BJ (cell line): ENCODE measurements at regions not wholly inside any gene's neighbourhood (a gene's known extent, or its start where the extent isn't known, plus 50 kb on each side); places are given as distances from the start of the nearest gene placed in this dataset.

Experiments used
- CTCF ChIA-PET: fragments of 350-600 bp; formaldehyde crosslinking; extraction: SDS; loops from one replicate; lab custom pipeline; 2021; ENCODE audit warnings: antibody characterized with exemption, inconsistent platforms; lab: Yijun Ruan, JAX
- POLR2A ChIA-PET: fragments of 300-600 bp; sonication (Branson Sonifier 250); formaldehyde crosslinking; extraction: SDS; loops from one replicate; lab custom pipeline; 2021; ENCODE audit warnings: antibody characterized with exemption; lab: Charles Lee
- DNase-seq: peaks from one replicate; pipeline ENCODE4 v3.0.0-alpha.2; 2011; ENCODE audit warnings: low read depth
- H3K27me3 ChIP-seq: 2 replicates; pipeline ENCODE4 v1.6.0; 2011; ENCODE audit warnings: low read length; ENCODE audit not compliant: control insufficient read depth, insufficient read depth
- H3K36me3 ChIP-seq: 2 replicates; pipeline ENCODE4 v1.5.1; 2011; ENCODE audit warnings: low read length; ENCODE audit not compliant: control insufficient read depth, insufficient read depth
- H3K4me3 ChIP-seq: 2 replicates; pipeline ENCODE4 v1.5.1; 2011; ENCODE audit warnings: low read depth, mild to moderate bottlenecking, control low read depth, low read length
- CTCF ChIP-seq: IDR thresholded peaks from 2 replicates; pipeline ENCODE4 v1.5.1; 2011; ENCODE audit warnings: low read depth, mild to moderate bottlenecking, control low read depth, inconsistent platforms, low read length, moderate library complexity; ENCODE audit not compliant: insufficient read depth

DNA sequence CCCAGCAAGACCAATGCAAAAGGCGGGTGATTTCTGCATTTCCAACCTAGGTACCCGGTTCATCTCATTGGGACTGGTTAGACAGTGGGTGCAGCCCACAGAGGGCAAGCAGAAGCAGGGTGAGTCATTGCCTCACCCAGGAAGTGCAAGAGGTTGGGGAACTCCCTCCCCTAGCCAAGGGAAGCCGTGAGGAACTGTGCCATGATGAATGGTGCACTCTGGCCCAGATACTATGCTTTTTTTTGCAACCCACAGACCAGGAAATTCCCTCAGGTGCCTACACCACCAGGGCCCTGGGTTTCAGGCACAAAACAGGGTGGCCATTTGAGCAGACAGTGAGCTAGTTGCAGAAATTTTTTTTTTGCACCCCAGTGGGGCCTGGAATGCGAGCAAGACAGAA lies 662.6 kb upstream of the ACVR2A start:
- CTCF ChIA-PET, result no interaction called here
- POLR2A ChIA-PET, result no interaction called here

GRCh38 chr2:147181351-147182029 lies 663.3 kb upstream of the ACVR2A start:
- ChIA-PET CTCF (no interaction called here), POLR2A (no interaction called here)
- DNase-seq, result no peak
- Histone ChIP-seq H3K4me3 (no peak overlapping the region), H3K27me3 (no peaks in the 10 kb centered on the region), H3K36me3 (no peaks in the 10 kb centered on the region)
- no peak for TF ChIP-seq CTCF

More for the DNA sequence above, 662.6 kb upstream of the ACVR2A start:
- H3K36me3 ChIP-seq, result no peaks in the 10 kb centered on the region
- no peak overlapping the region for H3K4me3 ChIP-seq
- TF ChIP-seq CTCF, result no peak
- H3K27me3 ChIP-seq, result no peaks in the 10 kb centered on the region
- DNase-seq, result no peak

DNA sequence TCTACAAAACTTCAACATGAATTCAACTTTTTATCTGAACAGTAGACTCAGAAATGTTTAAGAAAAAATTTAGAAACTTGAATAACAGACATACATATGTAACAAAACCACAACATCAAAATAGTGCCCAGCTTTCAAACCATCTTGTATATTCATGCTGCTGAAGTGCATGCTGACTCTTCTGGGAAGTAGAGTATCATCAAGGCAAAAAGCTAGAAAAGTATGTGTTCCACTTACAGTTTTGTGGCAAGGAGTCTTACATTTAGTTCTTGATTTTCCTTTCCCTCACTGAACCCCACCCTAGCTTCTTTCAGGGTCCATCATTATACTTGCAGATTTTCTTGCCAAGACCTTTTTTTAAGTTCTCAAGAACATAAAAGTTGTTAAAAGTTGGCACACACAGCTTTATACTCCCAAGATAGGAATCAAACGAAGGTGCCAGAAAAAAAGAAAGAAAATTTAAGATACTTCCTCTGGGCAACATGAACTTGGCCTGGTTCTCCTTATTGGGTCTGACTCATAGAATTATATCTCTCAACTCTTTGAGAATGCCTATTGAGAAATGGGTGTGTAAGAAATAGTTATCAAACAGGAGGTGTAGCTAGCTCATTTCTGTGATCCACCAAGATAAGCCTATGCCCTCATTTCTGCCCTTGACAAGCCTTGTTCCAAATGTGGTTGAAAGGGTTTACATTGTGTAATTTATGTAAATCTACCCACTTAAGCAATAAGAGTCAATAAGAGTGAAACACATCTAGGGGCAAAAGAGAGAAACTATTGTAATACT lies 667.6 kb upstream of the ACVR2A start:
- ChIA-PET CTCF (no interaction called here), POLR2A (no interaction called here)
- no peaks in the 10 kb centered on the region for H3K27me3 ChIP-seq
- no peak overlapping the region for H3K4me3 ChIP-seq
- DNase-seq, result no peak
- TF ChIP-seq CTCF, result no peak
- H3K36me3 ChIP-seq, result no peaks in the 10 kb centered on the region

- no peak for DNase-seq
- H3K36me3 ChIP-seq, result no peaks in the 10 kb centered on the region
- TF ChIP-seq CTCF, result no peak
- H3K4me3 ChIP-seq, result no peak overlapping the region
- ChIA-PET CTCF (no interaction called here), POLR2A (no interaction called here)
- no peaks in the 10 kb centered on the region for H3K27me3 ChIP-seq
These were observed 670.0 kb upstream of the ACVR2A start for GRCh38 chr2:147174824-147175254.

DNA sequence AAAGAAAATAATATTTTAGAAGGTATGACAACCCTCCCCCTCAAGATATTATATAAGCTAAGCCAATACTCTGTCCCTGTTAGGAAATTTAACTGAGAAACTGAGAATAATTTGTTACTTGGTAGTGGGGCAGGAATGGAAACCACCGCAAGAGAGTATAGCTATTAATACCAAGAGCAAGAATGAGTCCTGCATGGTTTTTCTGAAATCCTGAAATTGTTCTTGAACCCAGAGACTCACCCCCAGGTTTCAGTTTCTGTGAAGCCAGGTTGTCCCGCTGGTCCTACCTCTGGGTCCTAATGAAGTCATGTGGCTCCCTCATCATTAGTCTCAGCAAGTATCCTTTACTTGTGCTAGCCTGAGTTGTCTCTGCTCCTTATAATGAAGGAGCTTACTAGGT lies 671.0 kb upstream of the ACVR2A start:
- no peak overlapping the region for H3K4me3 ChIP-seq
- CTCF ChIA-PET, result no interaction called here
- no peaks in the 10 kb centered on the region for H3K27me3 ChIP-seq
- DNase-seq, result no peak
- H3K36me3 ChIP-seq, result no peaks in the 10 kb centered on the region
- TF ChIP-seq CTCF, result no peak
- POLR2A ChIA-PET, result no interaction called here
